CD14-positive monocyte (primary cell): ENCODE measurements at regions not wholly inside any gene's neighbourhood (a gene's known extent, or its start where the extent isn't known, plus 50 kb on each side); places are given as distances from the start of the nearest gene placed in this dataset.

Source experiments
- DNase-seq, 3 donors: peaks; one replicate each; pipeline ENCODE4 v3.0.0-alpha.2; 2011 to 2022
- H2AFZ ChIP-seq: 2 replicates; pipeline ENCODE4 v1.6.0; 2012; ENCODE audit warnings: mild to moderate bottlenecking, low read depth, low read length, inconsistent platforms; ENCODE audit not compliant: insufficient read depth, poor library complexity, severe bottlenecking
- H3K27ac ChIP-seq, 2 donors: 1 replicate in 1 of 2; 2 replicates in 1 of 2; pipeline ENCODE4 v1.5.1; 2012 to 2013; ENCODE audit warnings: low read length in 2 of 2, control low read depth in 1 of 2, inconsistent platforms in 1 of 2, low read depth in 1 of 2, mild to moderate bottlenecking in 1 of 2
- H3K27me3 ChIP-seq, 2 donors: one replicate each; pipeline versions ENCODE4 v1.6.0 to v1.6.1; 2011 to 2013; ENCODE audit warnings: low read length in 2 of 2; ENCODE audit not compliant: control insufficient read depth in 2 of 2, insufficient read depth in 2 of 2
- H3K36me3 ChIP-seq, 2 donors: replicated peaks in 1 of 2; 1 replicate in 1 of 2; 2 replicates in 1 of 2; pipeline versions ENCODE4 v1.5.1 to v1.6.1; 2012 to 2013; ENCODE audit warnings: low read length in 2 of 2, control low read depth in 1 of 2, inconsistent platforms in 1 of 2, mild to moderate bottlenecking in 1 of 2; ENCODE audit not compliant: insufficient read depth in 2 of 2, control insufficient read depth in 1 of 2
- H3K4me1 ChIP-seq, 2 donors: 1 replicate in 1 of 2; 2 replicates in 1 of 2; pipeline versions ENCODE4 v1.5.1 to v1.6.1; 2012 to 2013; ENCODE audit warnings: low read length in 2 of 2, control low read depth in 1 of 2, inconsistent platforms in 1 of 2, mild to moderate bottlenecking in 1 of 2, moderate library complexity in 1 of 2; ENCODE audit not compliant: insufficient read depth in 2 of 2, control insufficient read depth in 1 of 2
- H3K4me2 ChIP-seq: replicated peaks from 2 replicates; pipeline ENCODE3; 2012; ENCODE audit warnings: low read length, moderate library complexity, mild to moderate bottlenecking; ENCODE audit not compliant: poor library complexity, severe bottlenecking; ENCODE audit errors: extremely low read depth
- H3K4me3 ChIP-seq, 3 experiments: fragments of 200-600 bp in 1 of 3; sonication (generic) in 1 of 3; replicated peaks in 1 of 3; 1 replicate in 2 of 3; 2 replicates in 1 of 3; pipeline ENCODE4 v1.5.1; 2011 to 2013; ENCODE audit warnings: low read length in 3 of 3, mild to moderate bottlenecking in 3 of 3, control low read depth in 2 of 3, low read depth in 2 of 3, inconsistent platforms in 1 of 3, moderate library complexity in 1 of 3
- H3K79me2 ChIP-seq: 2 replicates; pipeline ENCODE4 v1.6.0; 2012; ENCODE audit warnings: mild to moderate bottlenecking, control low read depth, inconsistent platforms, low read length, moderate library complexity; ENCODE audit not compliant: insufficient read depth
- H3K9ac ChIP-seq: 2 replicates; pipeline ENCODE4 v1.6.0; 2017; ENCODE audit warnings: low read length, mild to moderate bottlenecking; ENCODE audit not compliant: insufficient read depth, poor library complexity, severe bottlenecking
- H3K9me3 ChIP-seq, 2 donors: replicated peaks in 1 of 2; 1 replicate in 1 of 2; 2 replicates in 1 of 2; pipeline versions ENCODE4 v1.5.1 to v1.6.1; 2012 to 2013; ENCODE audit warnings: low read length in 2 of 2, control low read depth in 1 of 2; ENCODE audit not compliant: control insufficient read depth in 1 of 2, insufficient read depth in 1 of 2
- H4K20me1 ChIP-seq: 2 replicates; pipeline ENCODE4 v1.6.0; 2012; ENCODE audit warnings: mild to moderate bottlenecking, low read length, control low read depth, moderate library complexity; ENCODE audit not compliant: insufficient read depth
- H3K27ac Mint-ChIP-seq, 7 donors: one replicate each; pipeline ENCODE4 v1.8.0; 2020; ENCODE audit warnings: mild to moderate bottlenecking in 7 of 7, mixed read lengths in 7 of 7, moderate library complexity in 6 of 7, inconsistent platforms in 2 of 7
- H3K27me3 Mint-ChIP-seq, 3 donors: one replicate each; pipeline ENCODE4 v1.8.0; 2021 to 2022; ENCODE audit warnings: low read depth in 3 of 3, mild to moderate bottlenecking in 3 of 3, mixed read lengths in 3 of 3, moderate library complexity in 3 of 3, inconsistent platforms in 1 of 3
- H3K36me3 Mint-ChIP-seq, 2 donors: one replicate each; pipeline ENCODE4 v1.8.0; 2020; ENCODE audit warnings: mixed read lengths in 2 of 2, inconsistent platforms in 1 of 2, mild to moderate bottlenecking in 1 of 2
- H3K4me1 Mint-ChIP-seq: one replicate; pipeline ENCODE4 v1.8.0; 2020; ENCODE audit warnings: mild to moderate bottlenecking, mixed read lengths
- H3K4me3 Mint-ChIP-seq, 2 donors: one replicate each; pipeline ENCODE4 v1.8.0; 2020; ENCODE audit warnings: mild to moderate bottlenecking in 2 of 2, mixed read lengths in 2 of 2, moderate library complexity in 1 of 2
- H3K9me3 Mint-ChIP-seq, 7 donors: one replicate each; pipeline ENCODE4 v1.8.0; 2020 to 2022; ENCODE audit warnings: mixed read lengths in 7 of 7, mild to moderate bottlenecking in 6 of 7, moderate library complexity in 6 of 7, inconsistent platforms in 2 of 7
- CTCF ChIP-seq: fragments of 200-600 bp; IDR thresholded peaks from one replicate; pipeline ENCODE4 v1.8.0; 2022; ENCODE audit warnings: antibody characterized with exemption, mild to moderate bottlenecking
- WGBS: methylation state at CpG from one replicate; pipeline ENCODE4 v1.1.5; 2013; ENCODE audit warnings: missing lambda C conversion rate; ENCODE audit not compliant: insufficient coverage; 5-methylcytosine and 5-hydroxymethylcytosine counted together
- intact Hi-C, 2 donors: fragments of 100-400 bp; cut with micrococcal nuclease; formaldehyde crosslinking; loops; one replicate each; pipeline versions ENCODE4 v1.15.0 to v1.15.1; 2023

DNA sequence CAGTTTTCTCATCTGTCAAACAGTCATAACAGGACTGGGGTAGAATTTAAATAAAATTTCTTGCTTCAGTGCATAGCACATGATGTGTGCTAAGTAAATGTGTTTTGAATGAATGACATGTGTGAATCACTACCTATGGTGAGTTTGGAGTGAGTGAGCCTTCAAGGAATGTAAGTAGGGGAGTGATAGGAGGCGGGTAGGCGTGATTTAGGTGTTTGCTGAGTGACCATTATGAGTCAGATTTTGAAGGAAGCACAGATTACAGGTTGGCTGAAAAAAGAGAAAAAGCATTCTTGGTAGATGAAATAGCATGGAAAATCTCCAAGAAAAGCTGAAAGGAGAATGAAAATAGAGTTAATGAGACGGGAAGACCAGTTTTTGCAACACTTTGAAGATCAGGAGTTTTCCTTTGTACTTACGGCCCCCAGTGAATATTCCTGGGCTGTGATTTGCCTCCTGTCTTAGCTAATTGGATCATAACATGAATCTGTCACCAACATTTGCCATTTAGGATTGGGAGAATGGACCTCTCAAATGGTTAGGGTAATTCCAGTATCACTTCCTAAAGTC, 136.9 kb upstream of the GATA6 start:
- Histone ChIP-seq H4K20me1 (no peaks in the 10 kb centered on the region), H3K4me2 (no peak overlapping the region), H3K27me3 (no peaks in the 10 kb centered on the region), H3K79me2 (no peaks in the 10 kb centered on the region), H2AFZ (no peak overlapping the region), H3K9ac (no peak overlapping the region), H3K4me3 (no peak overlapping the region), H3K36me3 (no peaks in the 10 kb centered on the region), H3K27ac (no peak overlapping the region), H3K4me1 (no peaks in the 10 kb centered on the region), H3K9me3 (no peaks in the 10 kb centered on the region)
- 98% methylated on average over 4 of the region's 4 CpGs for WGBS
- peaks cover 1 to 7% (median 4%) of the 10 kb centered on the region in 3 donors for H3K27me3 Mint-ChIP-seq
- no peak for TF ChIP-seq CTCF
- H3K27ac Mint-ChIP-seq: peak overlapping the region in 1 of 7 donors; percentile 43
- no peaks in the 10 kb centered on the region for H3K36me3 Mint-ChIP-seq
- H3K4me3 Mint-ChIP-seq: no peak overlapping the region
- peaks cover 0 to 8% (median 2%) of the 10 kb centered on the region in 7 donors for H3K9me3 Mint-ChIP-seq
- H3K4me1 Mint-ChIP-seq: no peaks in the 10 kb centered on the region
- intact Hi-C loops: no loop called here
- DNase-seq: no peak

DNA sequence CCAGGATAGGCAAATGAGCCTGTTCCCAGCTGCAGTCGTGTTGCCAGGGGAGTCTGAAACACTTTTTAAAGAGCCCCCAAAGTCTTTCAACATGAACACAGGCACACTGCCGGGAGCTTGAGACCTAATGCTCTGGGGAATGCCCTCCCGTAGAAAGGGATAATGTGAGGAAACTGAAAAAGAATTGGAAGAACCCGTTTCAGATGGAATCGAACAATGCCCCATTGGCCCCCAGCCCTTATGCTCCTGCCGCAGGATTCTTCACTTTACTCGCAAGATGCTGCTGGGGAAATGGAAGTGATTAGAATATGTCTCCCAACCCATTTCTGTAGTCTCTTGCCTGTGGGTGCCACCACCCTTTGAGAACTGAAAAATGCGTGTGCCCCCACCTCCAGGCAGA, 136.3 kb upstream of the GATA6 start:
- Histone ChIP-seq H3K9ac (no peak overlapping the region), H3K4me3 (no peak overlapping the region), H3K27ac (no peak overlapping the region), H3K27me3 (no peaks in the 10 kb centered on the region), H4K20me1 (no peaks in the 10 kb centered on the region), H3K4me1 (no peaks in the 10 kb centered on the region), H3K9me3 (no peaks in the 10 kb centered on the region), H3K79me2 (no peaks in the 10 kb centered on the region), H3K4me2 (no peak overlapping the region), H3K36me3 (no peaks in the 10 kb centered on the region), H2AFZ (no peak overlapping the region)
- H3K36me3 Mint-ChIP-seq: no peaks in the 10 kb centered on the region
- no peak overlapping the region for H3K27ac Mint-ChIP-seq
- intact Hi-C loops: no loop called here
- no peak for DNase-seq
- peaks cover 1 to 7% (median 4%) of the 10 kb centered on the region in 3 donors for H3K27me3 Mint-ChIP-seq
- no CpG with 5 or more reads among the region's 8 CpGs for WGBS
- H3K4me3 Mint-ChIP-seq: no peak overlapping the region
- H3K4me1 Mint-ChIP-seq: no peaks in the 10 kb centered on the region
- peaks cover 0 to 8% (median 2%) of the 10 kb centered on the region in 7 donors for H3K9me3 Mint-ChIP-seq
- TF ChIP-seq CTCF: no peak
